ENCODE measurements at regions not wholly inside any gene's neighbourhood (a gene's known extent, or its start where the extent isn't known, plus 50 kb on each side); places are given as distances from the start of the nearest gene placed in this dataset.

DNA sequence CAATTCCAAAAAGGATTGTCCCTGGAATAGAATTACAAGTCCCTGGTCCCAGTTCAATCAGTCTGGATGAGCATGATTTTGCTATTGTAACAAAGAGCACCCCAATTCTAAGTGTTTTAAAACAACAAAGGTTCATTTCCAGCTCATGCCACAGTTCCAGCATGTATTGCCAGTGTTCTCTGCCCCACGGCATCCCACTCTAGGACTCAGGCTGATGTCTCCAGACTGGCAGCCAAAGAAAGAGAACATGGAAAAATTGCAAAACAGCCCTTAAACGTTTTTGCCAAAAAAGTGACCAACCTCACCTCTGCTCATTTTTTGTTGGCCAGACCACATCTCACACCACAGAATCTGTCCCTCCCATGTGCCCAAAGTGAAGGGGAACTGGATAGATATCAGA, 116.0 kb upstream of the PLXNC1 start:
- DNase-seq = no peak

DNA sequence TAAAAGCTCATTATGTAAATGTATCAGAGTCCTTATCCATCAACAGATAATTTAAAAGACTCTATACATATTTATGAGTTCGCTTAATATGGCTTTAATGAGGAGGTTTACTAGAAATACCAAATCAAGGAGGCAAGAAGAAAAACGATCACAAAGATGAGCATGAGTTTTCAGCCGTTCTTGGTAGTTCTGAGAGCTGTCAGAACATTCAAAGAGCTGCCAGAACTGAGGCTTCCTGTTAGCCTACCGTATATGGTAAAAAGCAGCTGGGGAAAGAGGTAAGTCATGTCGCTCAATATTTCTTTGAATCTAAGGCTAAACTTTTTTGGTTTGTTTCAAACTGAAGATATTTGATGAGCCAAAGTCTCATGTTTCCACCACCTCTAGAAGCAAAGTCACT, 115.3 kb upstream of the PLXNC1 start:
- DNase-seq = no peak

GRCh38 chr12:94033784-94034183, 114.6 kb upstream of the PLXNC1 start:
- DNase-seq = no peak

GRCh38 chr12:94037444-94037843, 110.9 kb upstream of the PLXNC1 start:
- peak in 1 of 4 experiments; percentile 46 for DNase-seq

DNA sequence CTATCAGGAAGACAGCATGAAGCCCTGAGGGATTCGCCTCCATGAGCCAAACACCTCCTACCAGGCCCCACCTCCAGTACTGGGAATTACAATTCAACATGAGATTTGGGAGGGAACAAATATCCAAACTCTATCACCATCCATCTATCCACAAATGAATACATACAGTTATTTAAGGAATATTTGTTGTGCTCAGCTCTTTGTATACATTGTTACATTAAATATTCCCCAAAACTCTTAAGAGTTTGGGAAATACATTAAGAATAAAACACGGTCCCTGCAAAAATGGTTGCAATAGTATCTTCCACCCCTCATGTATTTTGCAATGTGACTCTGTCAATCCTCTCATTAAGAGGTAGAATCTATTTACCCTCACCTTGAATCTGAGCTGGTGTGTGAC, 109.8 kb upstream of the PLXNC1 start:
- DNase-seq = no peak

DNA sequence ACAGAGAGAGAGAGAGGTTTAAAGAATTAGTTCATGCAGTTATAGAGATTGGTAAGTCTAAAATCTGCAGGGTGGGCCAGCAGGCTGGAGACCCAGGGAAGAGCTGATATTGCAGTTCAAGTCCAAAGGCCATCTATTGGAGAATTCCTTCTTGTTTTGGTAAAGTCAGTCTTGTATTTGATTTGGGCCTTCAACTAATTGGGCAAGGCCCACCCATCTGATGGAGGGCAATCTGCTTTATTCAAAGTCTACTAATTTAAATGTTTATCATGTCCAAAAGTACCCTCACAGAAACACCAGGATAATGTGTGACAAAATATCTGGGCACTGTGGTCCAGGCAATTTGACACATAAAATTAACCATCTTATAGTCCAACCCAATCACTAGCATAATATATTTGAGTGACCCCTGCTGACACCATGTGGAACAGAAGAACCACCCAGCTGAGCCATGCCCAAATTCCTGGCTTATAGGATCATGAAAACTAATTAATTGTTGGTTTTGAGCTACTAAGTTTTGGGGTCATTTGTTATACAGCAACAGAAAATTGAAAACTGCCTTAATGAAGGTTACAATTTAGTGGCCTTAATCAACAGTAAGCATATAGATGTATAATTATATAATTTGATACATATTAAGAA, 109.1 kb upstream of the PLXNC1 start:
- no peak for DNase-seq

DNA sequence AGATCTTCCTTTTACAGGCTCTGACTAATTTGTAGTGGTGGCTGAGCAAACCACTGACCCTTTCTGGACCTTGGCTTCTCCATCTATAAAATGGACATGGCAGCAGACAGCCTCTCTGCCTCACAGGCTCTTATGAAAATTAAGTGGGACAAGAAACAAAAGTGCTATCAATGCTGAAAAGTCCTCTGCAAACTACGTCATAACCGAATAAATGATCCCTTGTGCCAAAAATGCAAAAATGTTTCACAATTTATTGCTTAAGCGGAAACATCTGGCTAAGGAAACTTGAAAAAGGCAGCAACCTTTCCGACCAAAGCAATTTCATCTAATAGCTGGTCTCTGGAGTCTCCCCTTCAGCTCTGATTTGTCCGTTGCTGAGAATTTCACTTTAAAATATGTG, 108.5 kb upstream of the PLXNC1 start:
- peak; percentile 15 to 64 (median 41) for DNase-seq

- DNase-seq = no peak
Measured at GRCh38 chr12:94041850-94042249, 106.5 kb upstream of the PLXNC1 start.

- no peak for DNase-seq
Measured at GRCh38 chr12:94042321-94042720, 106.1 kb upstream of the PLXNC1 start.

DNA sequence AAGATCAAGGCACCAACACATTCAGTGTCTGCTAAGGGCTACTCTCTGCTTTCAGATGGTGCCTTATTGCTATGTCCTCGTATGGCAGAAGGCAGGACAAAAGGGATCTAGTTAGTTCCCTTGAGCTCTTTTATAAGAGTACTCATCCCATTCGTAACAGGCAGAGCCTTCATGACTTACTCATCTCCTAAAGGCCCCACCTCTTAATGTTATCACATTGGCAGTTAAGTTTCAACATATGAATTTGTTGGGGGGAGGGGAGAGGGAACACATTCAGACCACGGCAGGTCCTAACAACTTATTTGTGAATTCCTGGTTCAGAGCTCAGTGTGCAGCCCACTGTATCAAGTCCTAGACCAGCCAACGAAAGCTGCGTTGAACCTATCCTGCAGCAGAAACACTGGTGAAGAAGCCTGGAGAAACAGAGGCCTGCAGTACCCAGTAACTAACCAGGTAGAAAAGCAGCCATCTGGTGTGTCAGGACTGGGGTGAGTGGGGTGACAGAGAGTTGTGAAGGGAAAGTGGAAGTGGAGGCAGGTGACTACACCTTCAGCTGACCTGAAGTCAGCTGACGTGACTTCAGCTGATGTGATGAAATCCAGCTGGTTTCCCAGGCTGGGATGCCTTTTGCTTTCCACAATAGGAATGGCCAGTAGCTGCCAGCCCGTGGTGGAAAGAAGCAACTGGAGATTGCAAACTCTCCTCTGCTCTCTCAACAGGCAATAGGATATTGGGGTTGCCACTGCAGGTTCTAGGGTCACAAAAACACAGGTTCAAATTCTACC, 101.6 kb upstream of the PLXNC1 start:
- DNase-seq = peak in 2 of 4 experiments; percentile 11 to 36

GRCh38 chr12:94047781-94048567, 100.4 kb upstream of the PLXNC1 start:
- DNase-seq = no peak

DNA sequence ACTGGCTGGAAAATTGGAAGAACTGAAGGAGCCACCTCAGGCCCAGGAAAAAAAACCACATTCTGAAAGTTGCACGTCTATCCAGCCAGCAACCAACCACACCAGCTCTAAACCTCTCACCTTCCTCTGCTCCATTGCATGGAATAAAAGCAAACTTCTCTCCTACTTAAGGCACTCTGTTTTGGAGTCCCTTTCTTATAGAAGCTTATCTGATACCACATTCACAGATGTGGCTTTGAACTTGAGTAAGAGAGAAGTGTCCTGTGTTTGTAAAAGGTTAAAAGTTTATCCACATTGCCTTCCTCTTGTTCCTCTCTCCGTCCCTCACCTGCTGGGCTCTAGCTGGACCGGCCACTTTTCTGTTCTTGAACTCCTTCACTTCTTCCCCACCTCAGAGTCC, 99.6 kb upstream of the PLXNC1 start:
- no peak for DNase-seq

DNA sequence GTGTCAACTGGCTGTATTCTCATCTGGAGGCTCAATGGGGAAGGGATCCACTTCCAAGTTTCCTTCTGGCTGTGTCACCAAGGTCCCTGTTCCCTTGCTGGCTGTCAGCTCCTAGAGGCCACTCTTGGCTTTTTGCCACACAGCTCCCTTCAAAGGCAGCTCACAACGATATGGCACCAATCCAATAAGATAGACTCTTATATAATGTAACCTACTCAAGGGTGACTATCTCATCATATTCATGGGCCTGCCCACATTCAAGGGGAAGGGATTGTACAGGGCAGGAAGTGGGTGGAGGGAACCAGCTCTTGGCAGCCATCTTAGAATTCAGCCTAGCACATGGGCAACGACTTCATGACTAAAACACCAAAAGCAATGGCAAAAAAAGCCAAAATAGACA, 98.7 kb upstream of the PLXNC1 start:
- DNase-seq = no peak

DNA sequence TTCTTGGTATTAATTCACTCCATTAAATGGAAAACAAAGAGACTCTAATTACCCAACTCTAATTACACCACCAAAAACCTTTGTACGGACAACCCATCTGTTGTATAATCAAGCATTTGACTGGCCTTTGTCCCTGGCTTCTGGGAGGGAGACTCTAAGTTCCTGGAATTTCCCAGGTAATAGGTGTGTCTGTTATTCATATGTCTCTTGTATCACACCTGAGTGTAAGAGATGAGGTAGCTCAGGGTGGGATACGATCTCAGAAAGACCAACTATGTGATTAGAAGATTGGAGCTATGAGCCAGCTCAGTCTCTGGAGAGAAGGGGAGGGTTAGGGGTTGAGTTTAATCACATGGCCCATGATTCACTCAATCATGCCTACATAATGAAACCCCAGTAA, 94.7 kb upstream of the PLXNC1 start:
- no peak for DNase-seq

DNA sequence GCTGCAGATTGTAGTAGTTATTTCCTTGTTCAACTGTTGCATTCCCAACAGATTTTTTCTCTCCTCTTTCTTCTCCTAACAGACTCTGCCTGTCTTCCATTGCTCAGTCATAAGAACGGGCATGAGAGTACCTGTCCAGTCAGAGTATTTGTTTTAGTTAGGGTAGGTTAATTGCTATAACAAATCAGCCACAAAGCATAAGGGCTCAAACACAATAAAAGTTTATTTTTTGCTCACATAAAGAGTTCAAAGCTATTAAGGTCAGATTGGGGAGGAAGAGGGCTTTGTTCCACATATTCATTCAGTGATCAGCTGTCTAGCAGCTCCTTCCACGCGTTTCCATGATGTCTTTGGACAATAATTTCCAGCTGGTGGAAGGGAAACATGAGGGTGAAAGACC, 92.8 kb upstream of the PLXNC1 start:
- DNase-seq = no peak

GRCh38 chr12:94056419-94057158, 91.8 kb upstream of the PLXNC1 start:
- DNase-seq = no peak

GRCh38 chr12:94057262-94058151, 90.9 kb upstream of the PLXNC1 start:
- DNase-seq = no peak

GRCh38 chr12:94059394-94060368, 88.7 kb upstream of the PLXNC1 start:
- peak in 1 of 4 experiments; percentile 13 for DNase-seq

DNA sequence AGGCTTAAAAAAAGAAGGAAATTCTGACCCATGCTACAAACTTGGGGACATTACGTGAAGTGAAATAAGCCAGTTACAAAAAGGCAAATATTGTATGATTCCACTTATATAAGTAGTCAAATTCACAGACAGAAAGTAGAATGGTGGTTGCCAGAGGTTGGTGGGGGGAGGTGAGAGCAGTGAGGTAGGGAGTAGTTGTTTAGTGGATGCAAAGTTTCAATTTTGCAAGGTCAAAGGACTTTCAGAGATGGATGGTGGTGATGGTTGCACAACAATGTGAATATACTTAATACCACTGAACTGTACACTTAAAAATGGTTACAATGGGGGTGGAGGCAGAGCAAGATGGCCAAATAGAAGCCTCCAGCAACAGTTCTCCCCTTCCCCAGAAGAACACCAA, 86.2 kb upstream of the PLXNC1 start:
- DNase-seq = no peak

DNA sequence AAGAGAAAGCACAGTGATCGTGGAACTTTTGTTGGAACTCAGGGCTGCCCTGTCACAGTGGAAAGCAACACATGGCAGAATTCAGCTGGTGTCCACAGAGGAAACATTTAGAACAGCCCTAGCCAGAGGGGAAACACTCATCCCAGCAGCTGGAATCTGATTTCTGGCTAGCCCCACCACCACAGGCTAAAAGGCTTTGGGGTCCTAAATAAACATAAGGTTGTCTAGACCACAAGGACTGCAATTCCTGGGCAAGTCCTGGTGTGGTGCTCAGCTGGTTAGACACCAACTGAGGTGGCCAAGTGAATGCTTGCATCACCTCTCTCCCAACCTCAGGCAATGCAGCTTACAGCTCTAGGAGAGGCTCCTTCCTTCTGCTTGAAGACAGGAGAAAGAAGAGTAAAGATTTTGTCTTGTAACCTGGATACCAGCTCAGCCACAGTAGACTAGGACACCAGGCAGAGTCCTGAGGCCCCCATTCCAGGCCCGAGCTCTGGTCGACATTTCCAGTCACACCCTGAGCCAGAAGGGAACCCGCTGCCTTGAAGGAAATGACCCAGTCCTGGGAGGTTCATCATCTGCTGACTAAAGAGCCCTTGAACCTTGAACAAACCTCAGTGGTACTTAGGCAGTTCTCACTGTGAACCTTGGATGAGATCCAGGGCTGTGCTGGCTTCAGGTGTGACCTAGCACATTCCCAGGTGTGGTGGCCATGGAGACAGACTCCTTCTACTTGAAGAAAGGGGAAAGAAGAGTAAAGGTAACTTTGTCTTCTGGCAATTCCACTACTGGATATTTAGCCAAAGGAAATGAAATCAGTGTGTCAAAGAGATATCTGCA, 85.4 kb upstream of the PLXNC1 start:
- DNase-seq = no peak
